Cardiac fibroblast (primary cell): ENCODE measurements at regions not wholly inside any gene's neighbourhood (a gene's known extent, or its start where the extent isn't known, plus 50 kb on each side); places are given as distances from the start of the nearest gene placed in this dataset.

Source experiments
- DNase-seq, 2 donors: peaks; one replicate each; pipeline versions ENCODE4 v3.0.0 to v3.0.0-alpha.2; 2010; ENCODE audit warnings: low read depth in 2 of 2
- H3K4me3 ChIP-seq, 2 donors: replicated peaks in 1 of 2; 1 replicate in 1 of 2; 2 replicates in 1 of 2; pipeline ENCODE4 v1.5.1; 2011; ENCODE audit warnings: low read depth in 2 of 2, low read length in 2 of 2, mild to moderate bottlenecking in 2 of 2, moderate library complexity in 1 of 2
- CTCF ChIP-seq: IDR thresholded peaks from one replicate; pipeline ENCODE4 v1.5.1; 2011; ENCODE audit warnings: low read depth, mild to moderate bottlenecking, low read length, inconsistent platforms

- DNase-seq: peak in 1 of 2 donors; percentile 13
Measured at GRCh38 chr12:93032758-93033157, 103.7 kb upstream of the EEA1 start.

GRCh38 chr12:93033948-93034347, 104.9 kb upstream of the EEA1 start:
- no peak for DNase-seq

More at GRCh38 chr12:93032758-93033157, 103.7 kb upstream of the EEA1 start:
- no peak for TF ChIP-seq CTCF
- H3K4me3 ChIP-seq: no peak overlapping the region

GRCh38 chr12:93039062-93039461, 110.0 kb upstream of the EEA1 start:
- peak in 1 of 2 donors; percentile 31 for DNase-seq
- no peak for TF ChIP-seq CTCF
- H3K4me3 ChIP-seq: no peak overlapping the region

More at GRCh38 chr12:93033948-93034347, 104.9 kb upstream of the EEA1 start:
- TF ChIP-seq CTCF: no peak
- H3K4me3 ChIP-seq: no peak overlapping the region

- no peak for TF ChIP-seq CTCF
- DNase-seq: no peak
- no peak overlapping the region for H3K4me3 ChIP-seq
Measured at GRCh38 chr12:93039930-93040329, 110.8 kb upstream of the EEA1 start.

- DNase-seq: no peak
- TF ChIP-seq CTCF: no peak
- H3K4me3 ChIP-seq: no peak overlapping the region
Measured at GRCh38 chr12:93040367-93040766, 111.3 kb upstream of the EEA1 start.

GRCh38 chr12:93041416-93041815, 112.3 kb upstream of the EEA1 start:
- H3K4me3 ChIP-seq: no peak overlapping the region
- TF ChIP-seq CTCF: no peak
- no peak for DNase-seq

GRCh38 chr12:93042283-93042682, 113.2 kb upstream of the EEA1 start:
- no peak for DNase-seq
- H3K4me3 ChIP-seq: no peak overlapping the region
- no peak for TF ChIP-seq CTCF
